ENCODE measurements at regions not wholly inside any gene's neighbourhood (a gene's known extent, or its start where the extent isn't known, plus 50 kb on each side); places are given as distances from the start of the nearest gene placed in this dataset.

DNA sequence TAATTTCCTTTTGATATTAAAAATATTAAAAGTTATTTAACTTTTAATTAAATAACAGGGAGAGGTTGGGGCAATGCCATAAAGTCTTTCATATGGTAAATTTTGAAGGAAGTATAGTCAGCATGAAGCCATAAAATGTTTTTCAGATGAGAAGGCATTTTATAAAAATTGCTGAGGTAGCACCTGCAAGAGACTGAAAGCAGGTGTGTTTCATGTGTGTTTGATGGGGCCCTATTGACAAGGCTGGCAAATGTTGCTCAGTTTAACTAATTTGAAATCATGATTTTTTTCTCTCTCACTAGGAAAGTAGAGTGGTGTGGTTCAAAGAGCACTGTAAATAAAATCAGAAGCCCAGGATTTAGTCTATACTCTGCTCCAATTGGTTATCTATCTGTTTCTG, 805.8 kb upstream of the C9orf72 start:
- Histone ChIP-seq H3K4me3 (no peak overlapping the region), H3K36me3 (no peaks in the 10 kb centered on the region), H3K4me1 (no peaks in the 10 kb centered on the region), H3K9me3 (peaks cover 0 to 5% (median 0%) of the 10 kb centered on the region in 11 donors), H3K27ac (no peak overlapping the region), H3K27me3 (no peaks in the 10 kb centered on the region)
- intact Hi-C loops (cut with DNase I), result loop anchor here in 1 of 10 donors (2.0 kb wide), 1 partner anchor 20 kb away; no protein-coding TSS in a partner anchor
- ATAC-seq (no peak), DNase-seq (no peak)
- TF ChIP-seq CTCF (IDR thresholded peaks at IDR 0.05), result no peak

DNA sequence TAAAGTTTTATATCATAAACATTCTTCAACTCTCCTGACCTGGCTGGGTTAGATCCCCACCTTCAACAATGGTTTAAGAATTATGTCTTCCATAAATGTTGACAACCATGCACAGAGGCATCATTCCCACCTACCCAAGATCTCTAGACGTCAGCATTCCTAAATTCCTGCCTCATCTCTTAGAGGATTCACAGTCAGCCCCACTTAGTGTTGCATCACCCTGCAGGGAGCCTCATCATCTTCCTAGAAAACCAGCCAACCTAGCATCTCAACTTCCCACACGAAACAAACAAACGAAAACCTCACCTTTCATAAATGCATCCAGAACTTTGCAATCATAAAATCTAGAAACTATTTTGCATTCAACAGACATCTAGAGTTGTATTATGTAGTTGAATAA, 816.1 kb upstream of the C9orf72 start:
- intact Hi-C loops (cut with DNase I), result no loop called here

DNA sequence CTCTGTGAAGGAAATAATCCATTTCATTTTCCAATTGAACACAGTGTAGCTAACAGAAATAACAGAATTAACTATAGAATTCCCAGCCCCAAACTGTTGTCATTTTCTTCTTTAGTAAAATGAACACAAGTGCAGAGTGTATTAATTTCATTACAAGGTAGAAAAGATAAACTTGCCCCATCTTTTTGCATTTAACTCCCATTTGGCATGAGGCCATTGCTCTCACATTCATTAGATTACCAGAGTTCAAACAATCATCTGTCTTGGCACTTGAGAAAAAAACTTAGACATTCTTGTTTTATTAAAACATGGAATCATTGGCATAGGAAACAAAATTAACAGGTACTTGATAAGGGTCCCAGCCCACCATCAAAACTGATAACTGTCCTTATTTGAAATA, 821.5 kb upstream of the C9orf72 start:
- TF ChIP-seq CTCF (IDR thresholded peaks at IDR 0.05), result no peak
- H3K27me3 ChIP-seq, result no peaks in the 10 kb centered on the region
- intact Hi-C loops (cut with DNase I), result no loop called here
- H3K4me3 ChIP-seq, result no peak overlapping the region
- H3K9me3 ChIP-seq, result peaks cover 0 to 5% (median 0%) of the 10 kb centered on the region in 11 donors
- H3K27ac ChIP-seq, result no peak overlapping the region
- ATAC-seq (no peak), DNase-seq (no peak)
- H3K4me1 ChIP-seq, result no peaks in the 10 kb centered on the region
- no peaks in the 10 kb centered on the region for H3K36me3 ChIP-seq

More for the DNA sequence above, 816.1 kb upstream of the C9orf72 start:
- whole genome bisulfite sequencing, 2 donors, result 60 to 70% methylated on average over 3 of the region's 3 CpGs
- Histone ChIP-seq H3K27ac (no peak overlapping the region), H3K4me3 (no peak overlapping the region), H3K36me3 (no peaks in the 10 kb centered on the region), H3K27me3 (no peaks in the 10 kb centered on the region), H3K9me3 (peaks cover 0 to 5% (median 0%) of the 10 kb centered on the region in 11 donors), H3K4me1 (no peaks in the 10 kb centered on the region)
- TF ChIP-seq CTCF (IDR thresholded peaks at IDR 0.05), result no peak
- no peak for DNase-seq
- ATAC-seq, result no peak

- peaks cover 0 to 5% (median 0%) of the 10 kb centered on the region in 11 donors for H3K9me3 ChIP-seq
- 81% methylated on average over 4 of the region's 4 CpGs for WGBS, 2 donors
- no peak overlapping the region for H3K4me3 ChIP-seq
- intact Hi-C loops (cut with DNase I), result no loop called here
- ATAC-seq (no peak), DNase-seq (no peak)
- H3K27ac ChIP-seq, result no peak overlapping the region
- H3K4me1 ChIP-seq, result no peaks in the 10 kb centered on the region
- no peaks in the 10 kb centered on the region for H3K27me3 ChIP-seq
- no peak for TF ChIP-seq CTCF (IDR thresholded peaks at IDR 0.05)
- no peaks in the 10 kb centered on the region for H3K36me3 ChIP-seq
Measured at GRCh38 chr9:28396058-28396457, 822.8 kb upstream of the C9orf72 start.

DNA sequence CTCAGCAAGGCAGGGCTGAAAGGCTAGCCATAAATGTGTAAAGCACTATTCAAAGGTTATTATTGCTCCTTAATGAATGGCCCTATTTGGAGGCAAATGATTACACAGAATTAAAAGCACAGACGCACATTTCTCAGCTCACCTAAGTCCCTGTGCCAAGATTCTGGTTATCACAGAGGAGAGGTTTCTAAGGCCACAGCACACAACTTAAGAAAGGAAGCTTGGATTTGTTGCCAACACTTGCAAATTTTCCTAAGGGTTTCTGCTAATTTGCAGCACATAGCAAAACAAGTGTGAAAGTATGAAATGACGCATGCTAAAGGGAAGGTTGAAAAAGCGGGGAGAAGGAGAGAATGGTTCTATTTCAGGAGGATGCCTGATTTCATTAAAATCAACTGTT, 834.1 kb upstream of the C9orf72 start:
- Histone ChIP-seq H3K9me3 (no peaks in the 10 kb centered on the region), H3K4me3 (no peak overlapping the region), H3K4me1 (no peaks in the 10 kb centered on the region), H3K36me3 (no peaks in the 10 kb centered on the region), H3K27ac (no peak overlapping the region), H3K27me3 (no peaks in the 10 kb centered on the region)
- ATAC-seq, result no peak
- intact Hi-C loops (cut with DNase I), result no loop called here
- TF ChIP-seq CTCF (IDR thresholded peaks at IDR 0.05), result no peak
- DNase-seq, result no peak
- WGBS, 2 donors, result 51 to 68% methylated on average over 3 of the region's 3 CpGs
